SK-N-SH treated with all-trans-retinoic acid at 6 μM for 48 hours (cell line): ENCODE measurements at regions not wholly inside any gene's neighbourhood (a gene's known extent, or its start where the extent isn't known, plus 50 kb on each side); places are given as distances from the start of the nearest gene placed in this dataset.

Source experiments
- ARNTL ChIP-seq: fragments of 450-650 bp; formaldehyde crosslinking; IDR thresholded peaks from 2 replicates; pipeline ENCODE4 v1.5.0; 2020; ENCODE audit warnings: low read depth, mild to moderate bottlenecking, moderate library complexity, borderline replicate concordance
- BACH2 ChIP-seq: fragments of 250-450 bp; sonication (Bioruptor Pico); IDR thresholded peaks from 2 replicates; pipeline ENCODE4 v1.9.0; 2021; ENCODE audit warnings: mild to moderate bottlenecking, borderline replicate concordance
- CSDC2 ChIP-seq: fragments of 250-450 bp; sonication (Bioruptor Pico); IDR thresholded peaks from 2 replicates; pipeline ENCODE4 v1.5.0; 2020; ENCODE audit warnings: mild to moderate bottlenecking, moderate library complexity
- PATZ1 ChIP-seq: fragments of 250-450 bp; sonication (Bioruptor Pico); IDR thresholded peaks from 2 replicates; pipeline ENCODE4 v1.8.0; 2020; ENCODE audit warnings: mild to moderate bottlenecking, moderate library complexity, borderline replicate concordance
- TOX ChIP-seq: fragments of 250-450 bp; sonication (Bioruptor Pico); IDR thresholded peaks from 2 replicates; pipeline ENCODE4 v1.8.0; 2021; ENCODE audit warnings: mild to moderate bottlenecking, moderate library complexity, borderline replicate concordance
- ZFP3 ChIP-seq: fragments of 250-450 bp; sonication (Bioruptor Pico); IDR thresholded peaks from 2 replicates; pipeline ENCODE4 v1.5.0; 2020; ENCODE audit warnings: mild to moderate bottlenecking, moderate library complexity
- ZFP30 ChIP-seq: fragments of 450-650 bp; formaldehyde crosslinking; IDR thresholded peaks from 2 replicates; pipeline ENCODE4 v1.5.0; 2022; ENCODE audit warnings: mild to moderate bottlenecking, moderate library complexity
- ZNF8 ChIP-seq: fragments of 450-650 bp; formaldehyde crosslinking; IDR thresholded peaks from 2 replicates; pipeline ENCODE4 v1.5.0; 2020; ENCODE audit warnings: mild to moderate bottlenecking, moderate library complexity

- TF ChIP-seq CSDC2 (no peak), TOX (CRISPR knock-in tag) (no peak), BACH2 (no peak), PATZ1 (CRISPR knock-in tag) (no peak), ZFP3 (CRISPR knock-in tag) (no peak), ZFP30 (CRISPR knock-in tag) (no peak), ARNTL (CRISPR knock-in tag) (no peak), ZNF8 (CRISPR knock-in tag) (no peak)
Observed at GRCh38 chr6:62889240-62889639, 322.0 kb upstream of the FKBP1C start.
